ENCODE measurements at regions not wholly inside any gene's neighbourhood (a gene's known extent, or its start where the extent isn't known, plus 50 kb on each side); places are given as distances from the start of the nearest gene placed in this dataset.

DNA sequence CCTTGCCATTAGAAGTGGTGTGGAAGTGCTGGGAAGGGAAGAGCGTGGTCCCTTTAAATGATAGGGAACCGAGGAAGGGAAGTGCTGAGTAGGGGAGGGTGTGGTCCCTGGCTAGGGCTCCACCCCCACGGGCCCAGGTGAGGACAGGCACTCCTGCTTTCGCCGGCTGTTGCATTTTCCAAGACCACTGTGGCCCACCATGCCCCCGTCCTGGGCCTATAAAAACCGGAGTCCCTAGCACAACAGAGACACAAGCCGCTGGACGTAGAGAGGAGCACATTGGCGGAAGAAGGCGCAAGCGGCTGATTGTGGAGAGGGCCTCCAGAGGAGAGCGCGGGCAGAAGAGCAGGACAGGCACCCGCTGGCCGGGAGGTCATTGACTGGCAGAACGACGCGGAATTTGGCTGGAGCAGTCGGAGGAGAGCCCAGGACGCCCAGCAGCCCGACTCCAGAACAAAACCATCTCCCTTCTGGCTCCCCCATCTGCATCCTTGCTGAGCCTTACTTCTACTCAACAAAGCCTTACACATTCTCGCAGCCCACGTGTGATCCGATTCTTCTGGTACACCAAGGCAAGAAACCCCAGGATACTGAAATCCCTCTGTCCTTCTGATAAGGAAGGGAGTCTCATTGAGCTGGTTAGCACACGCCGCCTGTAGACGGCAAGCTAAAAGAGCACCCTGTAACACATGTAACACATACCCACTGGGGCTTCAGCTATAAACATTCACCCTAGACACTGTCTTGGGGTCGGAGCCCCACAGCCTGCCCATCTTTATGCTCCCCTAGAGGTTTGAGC, 146.2 kb upstream of the LYZL1 start:
- Histone ChIP-seq H3K36me3 (ENCODE audit: insufficient read depth, low read length) (no peaks in the 10 kb centered on the region), H4K20me1 (ENCODE audit: insufficient read depth, low read depth, low read length) (no peaks in the 10 kb centered on the region), H3K79me2 (ENCODE audit: low read length) (no peaks in the 10 kb centered on the region), H2AFZ (ENCODE audit: low read length) (no peak overlapping the region), H3K9ac (ENCODE audit: low read length) (no peak overlapping the region), H3K4me1 (ENCODE audit: low read length) (no peaks in the 10 kb centered on the region), H3K9me3 (ENCODE audit: low read length) (no peaks in the 10 kb centered on the region), H3K9me2 (replicated peaks; ENCODE audit: insufficient read depth, low read length) (no peaks in the 10 kb centered on the region), H3K27me3 (ENCODE audit: low read length) (no peaks in the 10 kb centered on the region), H3K4me3 (ENCODE audit: low read length) (no peak overlapping the region), H3K4me2 (ENCODE audit: low read depth, low read length, poor library complexity, severe bottlenecking) (no peak overlapping the region), H3K27ac (ENCODE audit: low read length) (no peak overlapping the region)
- no peak for DNase-seq

DNA sequence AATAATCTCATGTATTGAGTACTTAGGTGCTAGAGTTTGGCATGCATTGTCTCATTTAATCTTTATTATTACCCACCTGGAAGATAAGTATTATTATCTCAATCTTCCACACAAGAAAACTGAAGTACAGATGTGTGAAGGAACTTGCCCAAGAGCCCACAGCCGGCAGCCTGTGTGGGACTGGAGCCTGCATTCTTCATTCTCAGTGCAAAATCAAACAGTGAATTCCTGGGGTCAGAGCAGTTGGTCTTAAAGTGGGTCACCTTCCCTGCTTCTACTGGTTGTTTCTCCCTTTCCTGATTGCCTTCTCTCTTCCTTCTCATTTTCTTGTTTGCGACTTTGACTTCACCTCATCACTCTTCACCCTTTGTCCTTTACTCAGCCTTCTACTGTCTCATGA, 144.7 kb upstream of the LYZL1 start:
- Histone ChIP-seq H3K9me3 (ENCODE audit: low read length) (no peaks in the 10 kb centered on the region), H3K79me2 (ENCODE audit: low read length) (no peaks in the 10 kb centered on the region), H3K9ac (ENCODE audit: low read length) (no peak overlapping the region), H2AFZ (ENCODE audit: low read length) (no peak overlapping the region), H4K20me1 (ENCODE audit: insufficient read depth, low read depth, low read length) (no peaks in the 10 kb centered on the region), H3K36me3 (ENCODE audit: insufficient read depth, low read length) (no peaks in the 10 kb centered on the region), H3K4me3 (ENCODE audit: low read length) (no peak overlapping the region), H3K4me2 (ENCODE audit: low read depth, low read length, poor library complexity, severe bottlenecking) (no peak overlapping the region), H3K27ac (ENCODE audit: low read length) (no peak overlapping the region), H3K4me1 (ENCODE audit: low read length) (no peaks in the 10 kb centered on the region), H3K9me2 (replicated peaks; ENCODE audit: insufficient read depth, low read length) (no peaks in the 10 kb centered on the region), H3K27me3 (ENCODE audit: low read length) (no peaks in the 10 kb centered on the region)
- DNase-seq = no peak

GRCh38 chr10:29146311-29147100, 142.4 kb upstream of the LYZL1 start:
- Histone ChIP-seq H3K4me1 (ENCODE audit: low read length) (no peaks in the 10 kb centered on the region), H3K9me2 (replicated peaks; ENCODE audit: insufficient read depth, low read length) (no peaks in the 10 kb centered on the region), H3K27ac (ENCODE audit: low read length) (no peak overlapping the region), H3K79me2 (ENCODE audit: low read length) (no peaks in the 10 kb centered on the region), H4K20me1 (ENCODE audit: insufficient read depth, low read depth, low read length) (no peaks in the 10 kb centered on the region), H2AFZ (ENCODE audit: low read length) (no peak overlapping the region), H3K27me3 (ENCODE audit: low read length) (no peaks in the 10 kb centered on the region), H3K9ac (ENCODE audit: low read length) (no peak overlapping the region), H3K36me3 (ENCODE audit: insufficient read depth, low read length) (no peaks in the 10 kb centered on the region), H3K4me2 (ENCODE audit: low read depth, low read length, poor library complexity, severe bottlenecking) (no peak overlapping the region), H3K9me3 (ENCODE audit: low read length) (no peaks in the 10 kb centered on the region), H3K4me3 (ENCODE audit: low read length) (no peak overlapping the region)
- no peak for DNase-seq

- DNase-seq = no peak
- Histone ChIP-seq H3K4me1 (ENCODE audit: low read length) (no peaks in the 10 kb centered on the region), H3K9me3 (ENCODE audit: low read length) (no peaks in the 10 kb centered on the region), H3K9ac (ENCODE audit: low read length) (no peak overlapping the region), H2AFZ (ENCODE audit: low read length) (no peak overlapping the region), H3K4me3 (ENCODE audit: low read length) (no peak overlapping the region), H4K20me1 (ENCODE audit: insufficient read depth, low read depth, low read length) (no peaks in the 10 kb centered on the region), H3K36me3 (ENCODE audit: insufficient read depth, low read length) (no peaks in the 10 kb centered on the region), H3K27ac (ENCODE audit: low read length) (no peak overlapping the region), H3K4me2 (ENCODE audit: low read depth, low read length, poor library complexity, severe bottlenecking) (no peak overlapping the region), H3K9me2 (replicated peaks; ENCODE audit: insufficient read depth, low read length) (no peaks in the 10 kb centered on the region), H3K27me3 (ENCODE audit: low read length) (no peaks in the 10 kb centered on the region), H3K79me2 (ENCODE audit: low read length) (no peaks in the 10 kb centered on the region)
These were observed 138.9 kb upstream of the LYZL1 start for GRCh38 chr10:29150010-29150409.

GRCh38 chr10:29151005-29151404, 137.9 kb upstream of the LYZL1 start:
- no peaks in the 10 kb centered on the region for H3K9me2 ChIP-seq (replicated peaks; ENCODE audit: insufficient read depth, low read length)
- H3K36me3 ChIP-seq (ENCODE audit: insufficient read depth, low read length) = no peaks in the 10 kb centered on the region
- H3K4me1 ChIP-seq (ENCODE audit: low read length) = no peaks in the 10 kb centered on the region
- no peak overlapping the region for H3K4me3 ChIP-seq (ENCODE audit: low read length)
- H3K27ac ChIP-seq (ENCODE audit: low read length) = no peak overlapping the region
- no peak overlapping the region for H2AFZ ChIP-seq (ENCODE audit: low read length)
- H3K79me2 ChIP-seq (ENCODE audit: low read length) = no peaks in the 10 kb centered on the region
- no peaks in the 10 kb centered on the region for H3K27me3 ChIP-seq (ENCODE audit: low read length)
- no peak for DNase-seq
- no peaks in the 10 kb centered on the region for H3K9me3 ChIP-seq (ENCODE audit: low read length)
- H3K9ac ChIP-seq (ENCODE audit: low read length) = no peak overlapping the region
- H3K4me2 ChIP-seq (ENCODE audit: low read depth, low read length, poor library complexity, severe bottlenecking) = no peak overlapping the region
- no peaks in the 10 kb centered on the region for H4K20me1 ChIP-seq (ENCODE audit: insufficient read depth, low read depth, low read length)

GRCh38 chr10:29157321-29157720, 131.5 kb upstream of the LYZL1 start:
- Histone ChIP-seq H4K20me1 (ENCODE audit: insufficient read depth, low read depth, low read length) (no peaks in the 10 kb centered on the region), H3K79me2 (ENCODE audit: low read length) (no peaks in the 10 kb centered on the region), H3K4me2 (ENCODE audit: low read depth, low read length, poor library complexity, severe bottlenecking) (no peak overlapping the region), H3K4me3 (ENCODE audit: low read length) (no peak overlapping the region), H3K9me3 (ENCODE audit: low read length) (no peaks in the 10 kb centered on the region), H2AFZ (ENCODE audit: low read length) (no peak overlapping the region), H3K9ac (ENCODE audit: low read length) (no peak overlapping the region), H3K4me1 (ENCODE audit: low read length) (no peaks in the 10 kb centered on the region), H3K36me3 (ENCODE audit: insufficient read depth, low read length) (no peaks in the 10 kb centered on the region), H3K27ac (ENCODE audit: low read length) (no peak overlapping the region), H3K27me3 (ENCODE audit: low read length) (no peaks in the 10 kb centered on the region), H3K9me2 (replicated peaks; ENCODE audit: insufficient read depth, low read length) (no peaks in the 10 kb centered on the region)
- DNase-seq = no peak

GRCh38 chr10:29158066-29158465, 130.8 kb upstream of the LYZL1 start:
- Histone ChIP-seq H3K4me3 (ENCODE audit: low read length) (no peak overlapping the region), H3K9ac (ENCODE audit: low read length) (no peak overlapping the region), H3K27ac (ENCODE audit: low read length) (no peak overlapping the region), H4K20me1 (ENCODE audit: insufficient read depth, low read depth, low read length) (no peaks in the 10 kb centered on the region), H3K4me2 (ENCODE audit: low read depth, low read length, poor library complexity, severe bottlenecking) (no peak overlapping the region), H3K9me2 (replicated peaks; ENCODE audit: insufficient read depth, low read length) (no peaks in the 10 kb centered on the region), H3K4me1 (ENCODE audit: low read length) (no peaks in the 10 kb centered on the region), H3K36me3 (ENCODE audit: insufficient read depth, low read length) (no peaks in the 10 kb centered on the region), H2AFZ (ENCODE audit: low read length) (no peak overlapping the region), H3K27me3 (ENCODE audit: low read length) (no peaks in the 10 kb centered on the region), H3K9me3 (ENCODE audit: low read length) (no peaks in the 10 kb centered on the region), H3K79me2 (ENCODE audit: low read length) (no peaks in the 10 kb centered on the region)
- no peak for DNase-seq

- H3K27ac ChIP-seq (ENCODE audit: low read length) = no peak overlapping the region
- no peaks in the 10 kb centered on the region for H3K36me3 ChIP-seq (ENCODE audit: insufficient read depth, low read length)
- DNase-seq = no peak
- no peak overlapping the region for H3K4me2 ChIP-seq (ENCODE audit: low read depth, low read length, poor library complexity, severe bottlenecking)
- H3K9me2 ChIP-seq (replicated peaks; ENCODE audit: insufficient read depth, low read length) = no peaks in the 10 kb centered on the region
- no peaks in the 10 kb centered on the region for H3K9me3 ChIP-seq (ENCODE audit: low read length)
- no peaks in the 10 kb centered on the region for H3K4me1 ChIP-seq (ENCODE audit: low read length)
- no peaks in the 10 kb centered on the region for H4K20me1 ChIP-seq (ENCODE audit: insufficient read depth, low read depth, low read length)
- H3K27me3 ChIP-seq (ENCODE audit: low read length) = no peaks in the 10 kb centered on the region
- H3K9ac ChIP-seq (ENCODE audit: low read length) = no peak overlapping the region
- H2AFZ ChIP-seq (ENCODE audit: low read length) = no peak overlapping the region
- no peaks in the 10 kb centered on the region for H3K79me2 ChIP-seq (ENCODE audit: low read length)
- H3K4me3 ChIP-seq (ENCODE audit: low read length) = no peak overlapping the region
These were observed 128.7 kb upstream of the LYZL1 start for GRCh38 chr10:29160150-29160617.

Measured in Karpas-422 (cell line).